ENCODE measurements at regions not wholly inside any gene's neighbourhood (a gene's known extent, or its start where the extent isn't known, plus 50 kb on each side); places are given as distances from the start of the nearest gene placed in this dataset.

DNA sequence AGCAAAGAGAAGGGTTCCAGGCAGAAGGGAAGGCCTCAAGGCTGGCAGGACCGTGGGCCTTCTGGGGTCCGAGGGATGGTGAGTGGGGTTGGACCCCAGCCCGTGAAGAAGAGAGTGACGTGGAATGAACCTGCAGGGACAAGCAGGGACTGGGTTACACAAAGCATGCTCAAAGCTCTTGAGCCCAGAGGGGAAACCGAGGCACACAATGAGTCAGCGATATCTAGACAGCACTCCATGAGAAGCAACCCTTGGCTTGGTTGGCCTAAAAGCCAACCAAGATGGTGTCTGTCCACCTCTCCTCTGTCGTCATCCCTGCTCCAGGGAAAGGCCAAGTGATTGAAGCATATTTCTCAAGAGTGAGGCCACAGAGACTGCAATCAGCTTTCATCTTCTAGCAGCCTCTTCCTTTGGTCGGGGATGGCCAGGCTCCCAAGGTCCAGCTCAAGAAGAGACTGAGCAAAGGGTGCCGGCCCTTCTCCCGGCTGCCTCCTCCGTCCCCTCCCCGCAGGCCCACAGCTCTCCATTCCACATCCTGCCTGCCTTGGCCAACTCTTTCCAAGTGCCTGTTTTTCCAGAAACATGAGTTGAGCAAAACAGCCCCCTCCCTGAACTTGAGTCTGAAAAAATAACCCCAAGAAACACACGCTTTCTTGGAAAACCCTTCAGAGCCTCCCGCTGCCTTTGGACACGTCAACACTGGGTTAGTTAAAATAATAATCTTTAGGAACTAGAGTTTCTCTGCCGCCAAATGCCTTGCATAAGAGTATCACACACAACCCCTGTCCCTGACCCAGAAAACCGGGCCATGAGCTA lies 556.6 kb downstream of the MIAT start:
- Histone ChIP-seq H3K23ac (ENCODE audit: insufficient read length) (no peak overlapping the region), H4K91ac (replicated peaks; ENCODE audit: insufficient read length, low read length) (no peak overlapping the region), H3K79me1 (ENCODE audit: low read depth, low read length) (no peaks in the 10 kb centered on the region), H3K18ac (ENCODE audit: extremely low read depth, low read length) (no peak overlapping the region), H4K5ac (ENCODE audit: insufficient read length, low read depth, low read length) (no peak overlapping the region), H3K14ac (ENCODE audit: insufficient read length) (no peak overlapping the region), H2BK12ac (ENCODE audit: low read depth, low read length) (peak overlapping the region; percentile 54; the same call in 1 of the 2 replicates), H3K79me2 (ENCODE audit: control insufficient read depth in 1 of 2, insufficient read depth in 2 of 2, low read length in 2 of 2) (no peaks in the 10 kb centered on the region), H3K56ac (replicated peaks; ENCODE audit: insufficient read length, low read depth, low read length) (no peak overlapping the region), H2BK15ac (ENCODE audit: low read length) (no peak overlapping the region), H3K4me2 (ENCODE audit: insufficient read depth in 1 of 2, low read depth in 2 of 2, low read length in 2 of 2) (no peak overlapping the region), H3K4me3 (ENCODE audit: extremely low read depth in 1 of 4, insufficient read depth in 2 of 4, low read depth in 3 of 4, low read length in 4 of 4) (no peak overlapping the region), H3K4ac (replicated peaks; ENCODE audit: insufficient read length, low read depth, low read length) (no peak overlapping the region), H3K23me2 (ENCODE audit: low read depth, low read length) (no peaks in the 10 kb centered on the region), H4K8ac (ENCODE audit: extremely low read depth, insufficient read depth, low read length) (no peak overlapping the region), H3K9ac (replicated peaks in 1 of 4; ENCODE audit: extremely low read depth in 1 of 4, low read depth in 3 of 4, low read length in 3 of 4) (no peak overlapping the region), H3K4me1 (replicated peaks in 1 of 4; ENCODE audit: control insufficient read depth in 3 of 4, insufficient read depth in 4 of 4, low read length in 3 of 4) (peaks cover 0 to 3% (median 0%) of the 10 kb centered on the region in 4 experiments; a peak in 1 of 7 replicates), H2BK5ac (ENCODE audit: low read depth, low read length) (no peak overlapping the region), H2BK120ac (replicated peaks; ENCODE audit: low read depth, low read length) (no peak overlapping the region), H4K20me1 (replicated peaks in 1 of 2; ENCODE audit: control insufficient read depth in 1 of 2, insufficient read depth in 2 of 2, low read length in 2 of 2) (no peaks in the 10 kb centered on the region), H2BK20ac (ENCODE audit: low read length) (no peak overlapping the region), H3K36me3 (ENCODE audit: control insufficient read depth in 2 of 4, insufficient read depth in 4 of 4, low read length in 3 of 4) (no peaks in the 10 kb centered on the region), H2AFZ (ENCODE audit: low read length) (no peak overlapping the region), H3K27me3 (replicated peaks in 1 of 4; ENCODE audit: control insufficient read depth in 3 of 4, extremely low read depth in 1 of 4, insufficient read depth in 3 of 4, low read length in 3 of 4) (peaks cover 0 to 2% (median 0%) of the 10 kb centered on the region in 4 experiments; a peak in 1 of 7 replicates), H3K27ac (ENCODE audit: low read depth, low read length) (no peak overlapping the region), H2AK5ac (ENCODE audit: low read depth, low read length) (no peak overlapping the region), H3K9me3 (ENCODE audit: insufficient read depth in 2 of 2, low read depth in 1 of 2, low read length in 1 of 2) (no peaks in the 10 kb centered on the region)
- CTCF ChIA-PET (ENCODE audit: partially characterized antibody): interaction anchor here (0.6 to 1.0 kb wide), 3 partner anchors 20 to 165 kb away, joined by 3 read pairs; no protein-coding TSS in a partner anchor
- POLR2A ChIA-PET (ENCODE audit: partially characterized antibody): no interaction called here
- FAIRE-seq (no peak), DNase-seq (ENCODE audit: low read depth in 1 of 2, low spot score in 2 of 2) (no peak)
- 87% methylated on average over 17 of the region's 17 CpGs; no CpG with 5 or more reads in 1 of the 2 experiments for WGBS, 2 experiments (ENCODE audit: extremely low coverage in 1 of 2, insufficient coverage in 1 of 2, insufficient read length in 1 of 2, insufficient replicate concordance in 2 of 2, low coverage in 1 of 2, low lambda C conversion rate in 2 of 2, missing lambda C conversion rate in 1 of 2)
- TF ChIP-seq BACH1 (IDR thresholded peaks at IDR 0.05; ENCODE audit: low read length) (no peak), JUND (IDR thresholded peaks at IDR 0.05; ENCODE audit: low read length) (no peak), EP300 (IDR thresholded peaks at IDR 0.05; ENCODE audit: borderline replicate concordance in 1 of 2, low read depth in 2 of 2, low read length in 2 of 2) (no peak), SUZ12 (IDR thresholded peaks at IDR 0.05; ENCODE audit: low read length) (no peak), MAFK (IDR thresholded peaks at IDR 0.05; ENCODE audit: low read depth, low read length) (no peak), FOSL1 (IDR thresholded peaks at IDR 0.05; ENCODE audit: insufficient read depth, low read depth, low read length) (no peak), SP1 (IDR thresholded peaks at IDR 0.05; ENCODE audit: low read depth, low read length) (no peak)
- TF ChIP-seq, protein P1, sequence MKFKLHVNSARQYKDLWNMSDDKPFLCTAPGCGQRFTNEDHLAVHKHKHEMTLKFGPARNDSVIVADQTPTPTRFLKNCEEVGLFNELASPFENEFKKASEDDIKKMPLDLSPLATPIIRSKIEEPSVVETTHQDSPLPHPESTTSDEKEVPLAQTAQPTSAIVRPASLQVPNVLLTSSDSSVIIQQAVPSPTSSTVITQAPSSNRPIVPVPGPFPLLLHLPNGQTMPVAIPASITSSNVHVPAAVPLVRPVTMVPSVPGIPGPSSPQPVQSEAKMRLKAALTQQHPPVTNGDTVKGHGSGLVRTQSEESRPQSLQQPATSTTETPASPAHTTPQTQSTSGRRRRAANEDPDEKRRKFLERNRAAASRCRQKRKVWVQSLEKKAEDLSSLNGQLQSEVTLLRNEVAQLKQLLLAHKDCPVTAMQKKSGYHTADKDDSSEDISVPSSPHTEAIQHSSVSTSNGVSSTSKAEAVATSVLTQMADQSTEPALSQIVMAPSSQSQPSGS (IDR thresholded peaks at IDR 0.05; ENCODE audit: low read length): no peak

Data from H1 (cell line).